Activated CD4-positive, alpha-beta memory T cell treated with anti-CD3 and anti-CD28 coated beads, Interleukin-2, amount 10 ng/mL, durations not matched to agents 7 days and 5 days (primary cell): ENCODE measurements at regions not wholly inside any gene's neighbourhood (a gene's known extent, or its start where the extent isn't known, plus 50 kb on each side); places are given as distances from the start of the nearest gene placed in this dataset.

Source experiments
- CTCF ChIA-PET: fragments of 350-600 bp; sonication (Branson Sonifier 250); formaldehyde crosslinking; loops from one replicate; lab custom pipeline; 2021; ENCODE audit warnings: antibody characterized with exemption, inconsistent platforms; lab: Charles Lee
- POLR2A ChIA-PET: fragments of 350-600 bp; sonication (Branson Sonifier 250); formaldehyde crosslinking; loops from one replicate; lab custom pipeline; 2021; ENCODE audit warnings: antibody characterized with exemption; lab: Charles Lee
- DNase-seq: peaks from one replicate; pipeline ENCODE4 v3.0.0-alpha.2; 2020
- H3K27ac Mint-ChIP-seq: one replicate; pipeline ENCODE4 v1.8.0; 2021; ENCODE audit warnings: mild to moderate bottlenecking, mixed read lengths
- H3K27me3 Mint-ChIP-seq: one replicate; pipeline ENCODE4 v1.8.0; 2021; ENCODE audit warnings: mixed read lengths
- H3K36me3 Mint-ChIP-seq: one replicate; pipeline ENCODE4 v1.8.0; 2021; ENCODE audit warnings: low read depth, mixed read lengths
- H3K4me1 Mint-ChIP-seq: one replicate; pipeline ENCODE4 v1.8.0; 2021; ENCODE audit warnings: mixed read lengths
- H3K4me3 Mint-ChIP-seq: one replicate; pipeline ENCODE4 v1.8.0; 2021; ENCODE audit warnings: mild to moderate bottlenecking, mixed read lengths
- H3K9me3 Mint-ChIP-seq: one replicate; pipeline ENCODE4 v1.8.0; 2021; ENCODE audit warnings: mixed read lengths

DNA sequence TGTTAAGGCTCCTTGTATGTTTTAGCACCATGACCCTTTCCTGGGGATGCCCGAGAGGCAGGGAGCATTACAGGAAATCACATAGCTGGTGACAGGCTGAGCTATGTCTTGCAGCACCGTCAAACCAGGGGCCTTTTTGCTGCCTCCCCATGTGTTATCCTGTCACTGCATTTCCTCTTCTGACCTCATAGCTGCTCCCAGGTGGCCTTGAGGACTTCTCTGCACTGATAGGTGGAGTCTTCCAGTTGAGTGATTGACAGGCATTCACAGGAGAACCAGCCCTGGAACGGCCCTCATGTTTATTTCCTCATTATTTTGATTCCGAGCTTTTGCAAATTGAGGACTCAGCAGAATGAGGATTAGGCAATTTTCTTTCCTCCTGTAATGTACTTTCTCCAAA is 349.6 kb downstream of the HAPSTR1 start:
- H3K27me3 Mint-ChIP-seq: no peaks in the 10 kb centered on the region
- no peak overlapping the region for H3K27ac Mint-ChIP-seq
- no peaks in the 10 kb centered on the region for H3K4me1 Mint-ChIP-seq
- DNase-seq: no peak
- H3K36me3 Mint-ChIP-seq: no peaks in the 10 kb centered on the region
- CTCF ChIA-PET: no interaction called here
- no peak overlapping the region for H3K4me3 Mint-ChIP-seq
- H3K9me3 Mint-ChIP-seq: peaks cover 2% of the 10 kb centered on the region
- POLR2A ChIA-PET: no interaction called here

DNA sequence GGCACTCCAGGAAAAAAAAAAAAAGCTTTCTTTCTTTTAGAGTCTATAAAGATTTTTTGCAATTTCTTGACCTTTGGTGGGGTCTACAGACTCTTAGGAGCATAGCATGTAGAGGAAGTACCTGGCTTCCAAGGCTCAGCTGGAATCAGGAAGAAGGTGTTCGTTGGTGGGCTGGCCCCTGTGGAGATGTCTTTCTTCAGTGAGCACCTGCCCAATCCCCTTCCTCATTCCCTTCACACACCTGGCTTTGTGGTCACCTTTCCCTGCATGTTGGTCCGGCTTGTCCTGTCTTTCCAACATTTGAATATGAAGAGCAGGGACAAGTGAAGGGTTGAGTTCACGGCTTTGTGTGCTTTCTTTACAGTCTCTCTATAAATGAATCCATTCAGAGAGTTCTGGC is 352.4 kb downstream of the HAPSTR1 start:
- Mint-ChIP-seq H3K27ac (no peak overlapping the region), H3K9me3 (no peaks in the 10 kb centered on the region), H3K27me3 (no peaks in the 10 kb centered on the region), H3K4me3 (no peak overlapping the region), H3K4me1 (no peaks in the 10 kb centered on the region), H3K36me3 (no peaks in the 10 kb centered on the region)
- CTCF ChIA-PET: no interaction called here
- POLR2A ChIA-PET: no interaction called here
- no peak for DNase-seq

DNA sequence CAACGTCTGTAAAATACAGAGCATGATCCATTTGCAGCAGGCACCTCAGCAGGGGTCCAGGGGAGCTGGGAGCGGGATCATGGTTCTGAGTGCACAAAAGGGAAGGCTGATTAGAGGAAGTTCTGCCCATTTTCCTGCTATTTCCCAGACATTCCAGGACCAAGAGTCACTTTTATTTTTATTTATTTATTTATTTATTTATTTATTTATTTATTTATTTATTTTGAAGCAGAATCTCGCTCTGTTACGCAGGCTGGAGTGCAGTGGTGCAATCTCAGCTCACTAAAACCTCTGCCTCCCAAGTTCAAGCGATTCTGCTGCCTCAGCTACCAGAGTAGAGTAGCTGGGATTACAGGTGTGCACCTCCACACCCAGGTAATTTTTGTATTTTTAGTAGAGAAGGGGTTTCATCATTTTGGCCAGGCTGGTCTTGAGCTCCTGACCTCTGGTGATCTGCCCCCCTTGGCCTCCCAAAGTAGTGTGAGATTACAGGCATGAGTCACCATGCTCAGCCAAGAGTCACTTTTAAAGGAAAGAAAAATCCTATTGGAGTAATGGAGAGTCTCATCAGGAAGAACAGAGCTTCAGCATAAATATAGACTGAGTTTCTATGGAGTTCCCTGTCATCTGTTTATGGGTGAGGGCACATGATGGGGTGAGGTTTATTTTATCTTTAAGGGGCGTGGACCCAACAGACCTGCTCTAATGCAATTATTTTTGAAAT is 355.2 kb downstream of the HAPSTR1 start:
- no peak overlapping the region for H3K27ac Mint-ChIP-seq
- H3K4me3 Mint-ChIP-seq: no peak overlapping the region
- no peak for DNase-seq
- H3K36me3 Mint-ChIP-seq: no peaks in the 10 kb centered on the region
- H3K27me3 Mint-ChIP-seq: no peaks in the 10 kb centered on the region
- POLR2A ChIA-PET: no interaction called here
- H3K9me3 Mint-ChIP-seq: peaks cover 6% of the 10 kb centered on the region
- no peaks in the 10 kb centered on the region for H3K4me1 Mint-ChIP-seq
- CTCF ChIA-PET: no interaction called here

DNA sequence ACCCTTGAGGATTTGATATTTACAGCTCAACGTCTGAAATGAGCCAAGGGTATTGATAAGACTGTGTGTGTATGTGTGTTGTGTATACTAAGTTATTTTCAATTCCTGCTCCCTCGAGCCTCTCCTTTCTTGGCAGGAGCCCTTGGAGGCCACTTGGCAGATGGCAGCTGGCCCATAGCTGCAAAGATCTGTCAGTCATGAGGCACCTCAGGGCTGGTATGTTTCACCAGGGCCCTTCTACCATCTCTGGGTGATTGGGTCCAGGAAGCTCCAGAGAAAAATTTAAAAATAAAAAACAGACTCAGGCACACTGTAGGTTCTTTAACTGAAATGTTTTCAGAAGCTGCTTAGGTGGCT is 355.7 kb downstream of the HAPSTR1 start:
- CTCF ChIA-PET: no interaction called here
- Mint-ChIP-seq H3K4me1 (no peaks in the 10 kb centered on the region), H3K4me3 (no peak overlapping the region), H3K9me3 (peaks cover 6% of the 10 kb centered on the region), H3K27ac (no peak overlapping the region), H3K36me3 (no peaks in the 10 kb centered on the region), H3K27me3 (no peaks in the 10 kb centered on the region)
- DNase-seq: no peak
- POLR2A ChIA-PET: no interaction called here

DNA sequence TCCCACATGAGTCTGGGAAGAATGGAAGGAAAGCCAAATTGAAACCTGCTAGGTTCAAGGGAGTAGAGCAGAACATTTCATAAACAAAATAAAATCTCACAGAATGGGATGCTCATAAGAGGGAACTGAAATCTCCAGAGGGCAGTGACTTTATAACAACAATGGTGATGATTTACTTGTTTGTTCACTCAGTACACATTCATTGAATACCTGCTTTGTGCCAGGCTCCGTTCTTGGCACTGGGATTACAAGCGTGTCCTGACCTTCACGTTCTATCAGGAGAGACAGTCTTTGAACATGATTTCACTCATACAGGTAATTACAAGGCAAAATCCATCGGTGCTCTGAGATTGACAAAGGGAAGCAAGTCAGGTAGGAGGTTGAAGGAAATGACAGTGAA is 356.3 kb downstream of the HAPSTR1 start:
- DNase-seq: no peak
- Mint-ChIP-seq H3K4me3 (no peak overlapping the region), H3K27me3 (no peaks in the 10 kb centered on the region), H3K36me3 (no peaks in the 10 kb centered on the region), H3K9me3 (peaks cover 6% of the 10 kb centered on the region), H3K4me1 (no peaks in the 10 kb centered on the region), H3K27ac (no peak overlapping the region)
- ChIA-PET POLR2A (no interaction called here), CTCF (no interaction called here)

DNA sequence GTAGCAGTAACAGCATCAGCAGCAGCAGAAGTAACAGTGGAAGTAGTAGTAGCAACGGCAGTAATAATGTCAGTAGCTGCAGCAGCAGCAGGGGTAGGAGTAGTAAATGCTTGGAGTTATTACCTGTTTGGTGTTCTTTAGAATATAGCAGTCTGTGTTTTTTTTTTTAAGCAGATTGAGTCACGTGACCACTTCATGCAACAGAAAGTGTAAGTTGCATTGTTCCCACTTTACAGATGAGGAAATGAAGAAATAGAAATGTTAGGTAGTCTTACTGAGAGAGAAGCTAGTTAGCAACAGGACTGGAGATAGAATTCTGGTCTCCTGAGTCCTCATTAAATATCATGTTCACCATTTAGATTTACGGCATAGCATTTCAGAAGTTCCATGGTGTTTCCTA is 358.2 kb downstream of the HAPSTR1 start:
- no peak for DNase-seq
- Mint-ChIP-seq H3K27ac (no peak overlapping the region), H3K4me3 (no peak overlapping the region), H3K27me3 (no peaks in the 10 kb centered on the region), H3K9me3 (peaks cover 13% of the 10 kb centered on the region), H3K36me3 (no peaks in the 10 kb centered on the region), H3K4me1 (no peaks in the 10 kb centered on the region)
- ChIA-PET CTCF (no interaction called here), POLR2A (no interaction called here)

DNA sequence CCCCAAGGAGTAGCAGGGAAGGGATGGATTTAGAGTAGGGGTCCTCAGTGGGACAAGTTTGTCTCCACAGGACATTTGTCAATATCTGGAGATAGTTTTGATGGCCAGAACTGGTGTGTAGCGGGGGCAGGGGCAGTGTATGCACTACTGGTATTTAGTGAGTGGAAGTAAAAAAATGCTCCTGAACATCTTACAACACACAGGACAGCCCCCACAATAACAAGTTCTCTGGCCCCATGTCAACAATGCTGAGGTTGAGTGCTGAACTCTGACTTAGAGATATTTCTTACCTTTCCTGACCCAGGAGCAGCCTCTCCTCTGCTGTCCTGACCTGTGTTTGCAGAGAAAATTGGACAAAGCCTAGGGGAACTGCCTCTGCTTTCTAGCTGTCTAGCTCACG is 365.8 kb downstream of the HAPSTR1 start:
- ChIA-PET POLR2A (no interaction called here), CTCF (no interaction called here)
- Mint-ChIP-seq H3K9me3 (peaks cover 15% of the 10 kb centered on the region), H3K27ac (no peak overlapping the region), H3K4me1 (no peaks in the 10 kb centered on the region), H3K4me3 (no peak overlapping the region), H3K27me3 (no peaks in the 10 kb centered on the region), H3K36me3 (no peaks in the 10 kb centered on the region)
- DNase-seq: no peak

DNA sequence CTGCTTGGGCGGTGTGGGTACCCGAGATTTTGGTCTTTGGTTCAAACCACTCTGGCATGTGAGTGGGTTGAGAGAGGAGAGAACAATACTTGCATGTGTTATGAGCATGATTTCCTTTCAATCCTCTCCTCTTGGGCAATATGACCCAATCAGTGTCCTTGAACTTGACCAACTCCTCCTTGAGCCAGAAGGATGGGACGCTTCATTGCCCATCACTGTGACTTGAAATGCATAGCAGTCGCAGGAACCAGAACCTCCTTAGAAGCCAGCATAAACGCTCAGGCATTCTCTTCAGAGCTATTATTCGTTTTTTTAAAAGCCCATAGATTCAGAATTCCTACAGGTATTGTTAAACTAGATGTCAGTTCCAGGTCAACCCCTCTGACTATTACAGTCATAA is 367.4 kb downstream of the HAPSTR1 start:
- ChIA-PET CTCF (no interaction called here), POLR2A (no interaction called here)
- Mint-ChIP-seq H3K27me3 (no peaks in the 10 kb centered on the region), H3K9me3 (peaks cover 12% of the 10 kb centered on the region), H3K4me3 (no peak overlapping the region), H3K4me1 (no peaks in the 10 kb centered on the region), H3K27ac (no peak overlapping the region), H3K36me3 (no peaks in the 10 kb centered on the region)
- DNase-seq: no peak

DNA sequence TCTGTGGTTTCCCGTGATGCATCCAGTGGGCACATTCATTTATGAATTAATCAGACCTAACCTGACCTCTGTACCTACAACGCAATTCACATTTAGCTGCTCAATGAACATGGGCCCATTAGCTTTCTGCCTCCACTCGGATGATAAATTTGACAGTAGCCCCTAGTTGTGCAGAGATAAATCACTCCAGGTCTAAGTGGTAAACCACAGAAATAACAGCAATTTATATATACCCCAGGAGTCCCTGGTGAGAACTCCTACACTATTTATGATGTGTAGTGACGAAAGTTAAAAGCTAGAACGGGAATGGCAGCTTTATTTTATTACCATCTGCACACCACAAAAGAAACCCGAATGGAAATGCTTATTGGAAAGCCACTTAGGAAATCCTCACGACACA is 371.5 kb downstream of the HAPSTR1 start:
- no peak overlapping the region for H3K4me3 Mint-ChIP-seq

DNA sequence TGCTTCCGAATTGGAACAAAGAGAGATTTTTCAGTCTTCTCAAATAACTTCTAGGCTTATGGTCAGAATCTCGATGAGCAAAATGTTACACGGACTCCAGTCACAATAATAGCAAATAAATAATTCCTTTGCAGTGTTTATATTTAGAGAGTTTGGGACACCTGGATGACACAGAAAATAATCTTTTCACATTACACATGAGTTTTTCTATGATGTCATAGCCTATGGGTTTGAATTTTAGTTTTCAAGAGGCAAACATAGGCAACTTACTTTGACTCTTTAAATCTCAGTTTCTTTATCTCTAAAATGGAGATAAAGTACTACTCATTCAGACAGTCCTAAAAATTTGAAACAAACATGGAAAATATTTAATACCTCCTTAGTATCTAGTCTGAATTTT is 372.0 kb downstream of the HAPSTR1 start:
- CTCF ChIA-PET: no interaction called here
- Mint-ChIP-seq H3K9me3 (peaks cover 7% of the 10 kb centered on the region), H3K27me3 (no peaks in the 10 kb centered on the region)

More for the DNA sequence above, 371.5 kb downstream of the HAPSTR1 start:
- H3K9me3 Mint-ChIP-seq: peaks cover 7% of the 10 kb centered on the region
- ChIA-PET CTCF (interaction anchor here (0.5 kb wide), 1 partner anchor 698 kb away, joined by 3 read pairs; no protein-coding TSS in a partner anchor), POLR2A (no interaction called here)
- no peaks in the 10 kb centered on the region for H3K4me1 Mint-ChIP-seq
- DNase-seq: no peak
- H3K27ac Mint-ChIP-seq: no peak overlapping the region
- no peaks in the 10 kb centered on the region for H3K36me3 Mint-ChIP-seq
- H3K27me3 Mint-ChIP-seq: no peaks in the 10 kb centered on the region

DNA sequence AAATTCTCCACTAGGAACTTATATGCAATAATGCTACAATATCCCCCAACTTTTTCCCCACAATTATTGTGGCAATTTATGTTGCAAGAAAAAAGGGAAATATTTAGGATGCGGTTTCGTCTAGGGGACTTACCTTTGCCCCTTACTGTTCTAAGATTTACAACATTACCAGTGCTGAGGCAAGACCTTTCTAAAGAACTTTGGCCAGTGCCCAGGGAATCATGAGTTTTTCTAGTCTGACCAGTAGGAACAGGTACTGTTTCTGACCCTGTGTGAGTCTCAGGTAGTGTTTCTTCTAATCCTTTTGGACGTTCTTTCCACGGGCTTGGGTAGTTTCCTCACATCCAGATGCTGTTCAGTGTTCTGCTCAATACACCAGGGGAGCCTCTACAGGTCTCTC is 373.7 kb downstream of the HAPSTR1 start:
- POLR2A ChIA-PET: no interaction called here
- H3K27me3 Mint-ChIP-seq: no peaks in the 10 kb centered on the region

More for the DNA sequence above, 372.0 kb downstream of the HAPSTR1 start:
- Mint-ChIP-seq H3K36me3 (no peaks in the 10 kb centered on the region), H3K4me3 (no peak overlapping the region), H3K27ac (no peak overlapping the region), H3K4me1 (no peaks in the 10 kb centered on the region)
- POLR2A ChIA-PET: no interaction called here
- no peak for DNase-seq

DNA sequence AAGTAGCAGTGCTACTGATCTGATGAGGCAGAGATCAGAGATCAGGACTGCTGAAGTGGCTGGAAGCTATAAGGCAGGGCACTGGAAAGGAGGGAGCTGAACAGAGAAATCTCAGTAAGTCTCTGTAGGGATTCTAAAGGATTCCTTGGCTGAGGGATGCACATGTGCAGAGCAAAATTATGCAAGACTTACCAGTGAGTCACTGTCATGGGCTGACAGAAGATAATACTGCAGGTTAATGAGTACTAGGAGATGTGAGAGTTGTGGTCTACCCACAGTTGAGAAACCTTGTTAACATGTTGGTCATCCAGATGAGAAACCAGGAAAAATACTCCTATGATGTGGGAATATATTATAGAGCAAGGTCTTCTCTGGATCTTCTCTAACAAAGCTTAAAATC is 378.1 kb downstream of the HAPSTR1 start:
- Mint-ChIP-seq H3K9me3 (peaks cover 8% of the 10 kb centered on the region), H3K4me3 (no peak overlapping the region), H3K27me3 (no peaks in the 10 kb centered on the region), H3K27ac (no peak overlapping the region), H3K36me3 (no peaks in the 10 kb centered on the region), H3K4me1 (no peaks in the 10 kb centered on the region)
- POLR2A ChIA-PET: no interaction called here
- CTCF ChIA-PET: no interaction called here
- DNase-seq: no peak

More for the DNA sequence above, 373.7 kb downstream of the HAPSTR1 start:
- no peak for DNase-seq
- no peak overlapping the region for H3K4me3 Mint-ChIP-seq
- H3K9me3 Mint-ChIP-seq: peaks cover 11% of the 10 kb centered on the region
- no peak overlapping the region for H3K27ac Mint-ChIP-seq
- CTCF ChIA-PET: no interaction called here
- H3K4me1 Mint-ChIP-seq: no peaks in the 10 kb centered on the region
- no peaks in the 10 kb centered on the region for H3K36me3 Mint-ChIP-seq

DNA sequence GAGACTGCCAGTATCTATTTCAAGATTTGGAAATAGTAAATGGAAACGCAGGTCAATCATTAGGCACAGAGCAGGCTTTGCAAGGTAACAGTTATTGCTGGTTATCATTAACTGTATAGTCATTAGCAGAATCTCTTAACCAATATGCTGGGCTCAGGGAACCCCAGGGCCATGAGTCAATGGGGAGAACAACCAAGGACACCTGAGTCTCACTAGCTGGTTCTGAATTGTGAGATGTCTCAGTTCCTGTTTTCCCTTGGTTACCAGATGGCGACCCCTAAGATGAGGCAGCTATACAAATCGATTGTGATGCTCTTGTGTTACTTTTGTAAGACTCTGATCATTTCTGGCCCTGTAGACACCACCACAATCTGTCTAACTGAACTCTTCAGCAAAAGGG is 385.3 kb downstream of the HAPSTR1 start:
- Mint-ChIP-seq H3K27ac (no peak overlapping the region), H3K9me3 (no peaks in the 10 kb centered on the region), H3K36me3 (no peaks in the 10 kb centered on the region), H3K4me3 (no peak overlapping the region), H3K27me3 (no peaks in the 10 kb centered on the region), H3K4me1 (no peaks in the 10 kb centered on the region)
- no peak for DNase-seq
- ChIA-PET CTCF (no interaction called here), POLR2A (no interaction called here)

DNA sequence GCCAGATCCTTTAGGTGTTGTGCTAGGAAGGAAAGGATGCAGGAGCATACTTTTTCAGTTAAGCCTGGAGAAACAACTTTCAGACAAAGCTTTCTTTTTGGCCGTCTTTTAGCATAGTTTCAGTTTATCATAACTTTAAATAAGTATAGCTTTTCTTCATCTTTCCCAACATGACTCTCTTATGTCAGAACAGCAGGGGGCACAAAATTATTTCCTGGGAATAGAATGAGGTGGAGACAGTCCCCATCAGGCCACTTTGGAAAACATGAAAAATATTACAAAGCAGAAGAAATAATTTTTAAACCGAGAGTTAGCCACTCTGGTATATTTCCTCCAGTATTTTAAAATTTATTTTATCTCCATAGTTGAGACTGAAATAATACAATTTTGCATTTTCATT is 387.6 kb downstream of the HAPSTR1 start:
- H3K9me3 Mint-ChIP-seq: no peaks in the 10 kb centered on the region
- ChIA-PET POLR2A (no interaction called here), CTCF (no interaction called here)
- no peak for DNase-seq
- H3K4me1 Mint-ChIP-seq: no peaks in the 10 kb centered on the region
- no peaks in the 10 kb centered on the region for H3K27me3 Mint-ChIP-seq
- no peaks in the 10 kb centered on the region for H3K36me3 Mint-ChIP-seq
- no peak overlapping the region for H3K4me3 Mint-ChIP-seq
- H3K27ac Mint-ChIP-seq: no peak overlapping the region
